ENCODE measurements at regions not wholly inside any gene's neighbourhood (a gene's known extent, or its start where the extent isn't known, plus 50 kb on each side); places are given as distances from the start of the nearest gene placed in this dataset.

DNA sequence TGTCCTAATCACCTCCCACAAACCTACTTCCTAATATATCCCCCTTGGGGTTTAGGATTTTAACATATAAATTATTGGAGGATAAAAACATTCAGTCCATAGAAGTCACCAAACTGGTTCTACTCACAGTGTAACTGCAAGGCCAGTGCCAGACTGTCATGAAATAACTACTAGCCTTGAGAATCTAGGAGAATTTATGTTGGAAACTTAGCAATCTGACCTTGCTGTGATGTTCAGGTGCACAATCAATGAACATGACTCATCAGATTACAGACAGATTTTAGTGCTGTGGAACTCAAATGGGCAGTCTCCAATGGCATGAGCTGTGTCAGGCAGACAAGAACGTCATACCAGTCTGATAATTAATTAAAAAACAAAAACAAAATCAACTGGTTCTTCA is 571.4 kb upstream of the IGFBP3 start:
- TF ChIP-seq, protein P1, sequence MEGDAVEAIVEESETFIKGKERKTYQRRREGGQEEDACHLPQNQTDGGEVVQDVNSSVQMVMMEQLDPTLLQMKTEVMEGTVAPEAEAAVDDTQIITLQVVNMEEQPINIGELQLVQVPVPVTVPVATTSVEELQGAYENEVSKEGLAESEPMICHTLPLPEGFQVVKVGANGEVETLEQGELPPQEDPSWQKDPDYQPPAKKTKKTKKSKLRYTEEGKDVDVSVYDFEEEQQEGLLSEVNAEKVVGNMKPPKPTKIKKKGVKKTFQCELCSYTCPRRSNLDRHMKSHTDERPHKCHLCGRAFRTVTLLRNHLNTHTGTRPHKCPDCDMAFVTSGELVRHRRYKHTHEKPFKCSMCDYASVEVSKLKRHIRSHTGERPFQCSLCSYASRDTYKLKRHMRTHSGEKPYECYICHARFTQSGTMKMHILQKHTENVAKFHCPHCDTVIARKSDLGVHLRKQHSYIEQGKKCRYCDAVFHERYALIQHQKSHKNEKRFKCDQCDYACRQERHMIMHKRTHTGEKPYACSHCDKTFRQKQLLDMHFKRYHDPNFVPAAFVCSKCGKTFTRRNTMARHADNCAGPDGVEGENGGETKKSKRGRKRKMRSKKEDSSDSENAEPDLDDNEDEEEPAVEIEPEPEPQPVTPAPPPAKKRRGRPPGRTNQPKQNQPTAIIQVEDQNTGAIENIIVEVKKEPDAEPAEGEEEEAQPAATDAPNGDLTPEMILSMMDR (IDR thresholded peaks at IDR 0.05) = no peak
- TF ChIP-seq POLR2A (IDR thresholded peaks at IDR 0.05) = no peak
